Breast epithelium (tissue), 3 donors: ENCODE measurements at regions not wholly inside any gene's neighbourhood (a gene's known extent, or its start where the extent isn't known, plus 50 kb on each side); places are given as distances from the start of the nearest gene placed in this dataset.
"Not testable (repeated sequence)": the region's sequence is repeated elsewhere in the genome, so short reads cannot be mapped to it uniquely, and the experiment has no call there.

Experiments used
- POLR2AphosphoS5 ChIP-seq, 3 donors: sonication (generic); formaldehyde crosslinking; IDR thresholded peaks; one replicate each; pipeline ENCODE4 v1.6.1; 2017; ENCODE audit warnings: antibody characterized with exemption in 3 of 3
- TF ChIP-seq, protein P1 (sequence below), 3 donors: fragments of 450-650 bp; IDR thresholded peaks; one replicate each; pipeline ENCODE4 v1.5.1; 2016 to 2017; ENCODE audit warnings: antibody characterized with exemption in 3 of 3, mild to moderate bottlenecking in 3 of 3, moderate library complexity in 3 of 3

DNA sequence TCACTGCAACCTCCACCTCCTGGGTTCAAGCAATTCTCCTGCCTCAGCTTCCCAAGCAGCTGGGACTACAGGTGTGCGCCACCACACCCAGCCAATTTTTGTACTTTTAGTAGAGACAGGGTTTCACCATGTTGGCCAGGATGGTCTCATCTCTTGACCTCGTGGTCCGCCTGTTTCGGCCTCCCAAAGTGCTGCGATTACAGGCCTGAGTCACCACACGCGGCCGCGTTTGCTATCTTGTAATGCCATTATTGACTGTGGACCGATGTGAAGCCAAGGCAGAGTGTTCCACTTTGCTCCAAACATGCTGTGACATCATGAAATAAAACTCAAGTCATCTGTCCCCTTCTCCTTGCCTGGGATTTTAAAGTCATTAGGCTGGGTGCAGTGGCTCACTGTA, 72.1 kb upstream of the CHD2 start:
- not testable (repeated sequence) for TF ChIP-seq POLR2AphosphoS5 (IDR thresholded peaks at IDR 0.05)
- TF ChIP-seq, protein P1, sequence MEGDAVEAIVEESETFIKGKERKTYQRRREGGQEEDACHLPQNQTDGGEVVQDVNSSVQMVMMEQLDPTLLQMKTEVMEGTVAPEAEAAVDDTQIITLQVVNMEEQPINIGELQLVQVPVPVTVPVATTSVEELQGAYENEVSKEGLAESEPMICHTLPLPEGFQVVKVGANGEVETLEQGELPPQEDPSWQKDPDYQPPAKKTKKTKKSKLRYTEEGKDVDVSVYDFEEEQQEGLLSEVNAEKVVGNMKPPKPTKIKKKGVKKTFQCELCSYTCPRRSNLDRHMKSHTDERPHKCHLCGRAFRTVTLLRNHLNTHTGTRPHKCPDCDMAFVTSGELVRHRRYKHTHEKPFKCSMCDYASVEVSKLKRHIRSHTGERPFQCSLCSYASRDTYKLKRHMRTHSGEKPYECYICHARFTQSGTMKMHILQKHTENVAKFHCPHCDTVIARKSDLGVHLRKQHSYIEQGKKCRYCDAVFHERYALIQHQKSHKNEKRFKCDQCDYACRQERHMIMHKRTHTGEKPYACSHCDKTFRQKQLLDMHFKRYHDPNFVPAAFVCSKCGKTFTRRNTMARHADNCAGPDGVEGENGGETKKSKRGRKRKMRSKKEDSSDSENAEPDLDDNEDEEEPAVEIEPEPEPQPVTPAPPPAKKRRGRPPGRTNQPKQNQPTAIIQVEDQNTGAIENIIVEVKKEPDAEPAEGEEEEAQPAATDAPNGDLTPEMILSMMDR (IDR thresholded peaks at IDR 0.05) = not testable (repeated sequence)
